Caco-2 (cell line): ENCODE measurements at regions not wholly inside any gene's neighbourhood (a gene's known extent, or its start where the extent isn't known, plus 50 kb on each side); places are given as distances from the start of the nearest gene placed in this dataset.

Experiments used
- BruUV-seq: library from RNA; stranded (reverse); fragments of 400-500 nt; replicated peaks from 2 replicates; lab custom pipeline; 2021; lab: Mats Ljungman, UMichigan
- CTCF ChIA-PET: fragments of 300-600 bp; sonication (Branson Sonifier 250); formaldehyde crosslinking; loops from one replicate; lab custom pipeline; 2022; ENCODE audit warnings: antibody characterized with exemption; lab: Charles Lee
- POLR2A ChIA-PET: fragments of 300-600 bp; sonication (Branson Sonifier 250); formaldehyde crosslinking; loops from one replicate; lab custom pipeline; 2022; ENCODE audit warnings: antibody characterized with exemption; lab: Charles Lee
- DNase-seq, 2 experiments: peaks; one replicate each; pipeline versions ENCODE4 v3.0.0 to v3.0.0-alpha.2; 2020 to 2022
- H3K27me3 ChIP-seq: replicated peaks from 2 replicates; pipeline ENCODE4 v1.6.0; 2011; ENCODE audit warnings: low read length; ENCODE audit not compliant: control insufficient read depth, insufficient read depth
- H3K36me3 ChIP-seq: 2 replicates; pipeline ENCODE4 v1.5.1; 2011; ENCODE audit warnings: low read length; ENCODE audit not compliant: control insufficient read depth, insufficient read depth
- H3K4me1 ChIP-seq: fragments of 250-450 bp; sonication (Bioruptor Pico); 2 replicates; pipeline ENCODE4 v1.5.1; 2020; ENCODE audit warnings: mild to moderate bottlenecking
- H3K4me3 ChIP-seq: 2 replicates; pipeline ENCODE4 v1.5.1; 2011; ENCODE audit warnings: low read depth, mild to moderate bottlenecking, control low read depth, low read length
- H3K9me3 ChIP-seq: fragments of 250-450 bp; sonication (Bioruptor Pico); 2 replicates; pipeline ENCODE4 v1.5.1; 2020; ENCODE audit warnings: mild to moderate bottlenecking, moderate library complexity
- H3K27ac Mint-ChIP-seq: one replicate; pipeline ENCODE4 v1.8.0; 2022; ENCODE audit warnings: mixed read lengths; ENCODE audit not compliant: unreplicated experiment
- H3K27me3 Mint-ChIP-seq: one replicate; pipeline ENCODE4 v1.8.0; 2022; ENCODE audit warnings: mixed read lengths; ENCODE audit not compliant: insufficient read depth, unreplicated experiment
- H3K36me3 Mint-ChIP-seq: one replicate; pipeline ENCODE4 v1.8.0; 2022; ENCODE audit warnings: mild to moderate bottlenecking, mixed read lengths; ENCODE audit not compliant: insufficient read depth, unreplicated experiment
- H3K4me1 Mint-ChIP-seq: one replicate; pipeline ENCODE4 v1.8.0; 2022; ENCODE audit warnings: low read depth, mixed read lengths; ENCODE audit not compliant: unreplicated experiment
- H3K4me3 Mint-ChIP-seq: one replicate; pipeline ENCODE4 v1.8.0; 2022; ENCODE audit warnings: mild to moderate bottlenecking, moderate library complexity, mixed read lengths; ENCODE audit not compliant: unreplicated experiment
- H3K9me3 Mint-ChIP-seq: one replicate; pipeline ENCODE4 v1.8.0; 2022; ENCODE audit warnings: mixed read lengths; ENCODE audit not compliant: unreplicated experiment
- CTCF ChIP-seq, 2 experiments: fragments of 200-600 bp in 1 of 2; IDR thresholded peaks; 1 replicate in 1 of 2; 2 replicates in 1 of 2; pipeline versions ENCODE4 v1.5.1 to v1.8.0; 2011 to 2022; ENCODE audit warnings: antibody characterized with exemption in 1 of 2, control low read depth in 1 of 2, inconsistent platforms in 1 of 2, low read depth in 1 of 2, low read length in 1 of 2, mild to moderate bottlenecking in 1 of 2, moderate library complexity in 1 of 2; ENCODE audit not compliant: insufficient read depth in 1 of 2, severe bottlenecking in 1 of 2, unreplicated experiment in 1 of 2
- intact Hi-C: fragments of 100-400 bp; cut with micrococcal nuclease; formaldehyde crosslinking; loops from one replicate; pipeline ENCODE4 v1.10.0; 2022; ENCODE audit not compliant: unreplicated experiment

GRCh38 chr18:27869735-27870134 is 307.2 kb downstream of the CDH2 start:
- no peak overlapping the region for H3K27ac Mint-ChIP-seq
- TF ChIP-seq CTCF (IDR thresholded peaks at IDR 0.05; ENCODE audit: insufficient read depth in 1 of 2, low read depth in 1 of 2, low read length in 1 of 2, severe bottlenecking in 1 of 2, unreplicated experiment in 1 of 2), result no peak
- H3K27me3 ChIP-seq, result no peaks in the 10 kb centered on the region
- H3K4me1 Mint-ChIP-seq, result no peaks in the 10 kb centered on the region
- ChIA-PET POLR2A (no interaction called here), CTCF (no interaction called here)
- H3K9me3 Mint-ChIP-seq, result no peaks in the 10 kb centered on the region
- no peaks in the 10 kb centered on the region for H3K27me3 Mint-ChIP-seq
- no TSS peak for BruUV-seq
- no peak for DNase-seq
- H3K4me3 Mint-ChIP-seq, result no peak overlapping the region
- no peaks in the 10 kb centered on the region for H3K36me3 Mint-ChIP-seq
- intact Hi-C loops, result no loop called here
- H3K36me3 ChIP-seq, result no peaks in the 10 kb centered on the region
- no peaks in the 10 kb centered on the region for H3K4me1 ChIP-seq
- H3K4me3 ChIP-seq, result no peak overlapping the region
- H3K9me3 ChIP-seq, result no peaks in the 10 kb centered on the region

GRCh38 chr18:27865431-27865830 is 311.5 kb downstream of the CDH2 start:
- no peak overlapping the region for H3K4me3 ChIP-seq
- H3K27me3 ChIP-seq, result no peaks in the 10 kb centered on the region
- no peak for DNase-seq
- CTCF ChIA-PET, result no interaction called here
- H3K4me3 Mint-ChIP-seq, result no peak overlapping the region
- H3K36me3 Mint-ChIP-seq, result no peaks in the 10 kb centered on the region
- no peaks in the 10 kb centered on the region for H3K4me1 ChIP-seq
- no peaks in the 10 kb centered on the region for H3K9me3 Mint-ChIP-seq
- H3K27ac Mint-ChIP-seq, result no peak overlapping the region
- TF ChIP-seq CTCF (IDR thresholded peaks at IDR 0.05; ENCODE audit: insufficient read depth in 1 of 2, low read depth in 1 of 2, low read length in 1 of 2, severe bottlenecking in 1 of 2, unreplicated experiment in 1 of 2), result no peak
- intact Hi-C loops, result no loop called here
- BruUV-seq, result no TSS peak
- H3K4me1 Mint-ChIP-seq, result no peaks in the 10 kb centered on the region
- POLR2A ChIA-PET, result no interaction called here
- H3K27me3 Mint-ChIP-seq, result no peaks in the 10 kb centered on the region
- no peaks in the 10 kb centered on the region for H3K9me3 ChIP-seq
- no peaks in the 10 kb centered on the region for H3K36me3 ChIP-seq

- H3K27me3 Mint-ChIP-seq, result no peaks in the 10 kb centered on the region
- no peak overlapping the region for H3K4me3 ChIP-seq
- TF ChIP-seq CTCF (IDR thresholded peaks at IDR 0.05; ENCODE audit: insufficient read depth in 1 of 2, low read depth in 1 of 2, low read length in 1 of 2, severe bottlenecking in 1 of 2, unreplicated experiment in 1 of 2), result no peak
- H3K4me1 Mint-ChIP-seq, result no peaks in the 10 kb centered on the region
- no TSS peak for BruUV-seq
- intact Hi-C loops, result no loop called here
- H3K4me3 Mint-ChIP-seq, result no peak overlapping the region
- ChIA-PET CTCF (no interaction called here), POLR2A (no interaction called here)
- H3K4me1 ChIP-seq, result no peaks in the 10 kb centered on the region
- H3K27ac Mint-ChIP-seq, result no peak overlapping the region
- H3K36me3 Mint-ChIP-seq, result no peaks in the 10 kb centered on the region
- H3K27me3 ChIP-seq, result no peaks in the 10 kb centered on the region
- H3K9me3 Mint-ChIP-seq, result no peaks in the 10 kb centered on the region
- no peak for DNase-seq
- H3K9me3 ChIP-seq, result no peaks in the 10 kb centered on the region
- no peaks in the 10 kb centered on the region for H3K36me3 ChIP-seq
Observed at GRCh38 chr18:27863780-27864430, 313.0 kb downstream of the CDH2 start.
